Activated T-cell treated with anti-CD3 and anti-CD28 coated beads for 4 hours (primary cell): ENCODE measurements at regions not wholly inside any gene's neighbourhood (a gene's known extent, or its start where the extent isn't known, plus 50 kb on each side); places are given as distances from the start of the nearest gene placed in this dataset.
"Not testable (repeated sequence)": the region's sequence is repeated elsewhere in the genome, so short reads cannot be mapped to it uniquely, and the experiment has no call there.

Experiments
- DNase-seq: peaks from one replicate; pipeline ENCODE4 v3.0.0-alpha.2; 2020

DNA sequence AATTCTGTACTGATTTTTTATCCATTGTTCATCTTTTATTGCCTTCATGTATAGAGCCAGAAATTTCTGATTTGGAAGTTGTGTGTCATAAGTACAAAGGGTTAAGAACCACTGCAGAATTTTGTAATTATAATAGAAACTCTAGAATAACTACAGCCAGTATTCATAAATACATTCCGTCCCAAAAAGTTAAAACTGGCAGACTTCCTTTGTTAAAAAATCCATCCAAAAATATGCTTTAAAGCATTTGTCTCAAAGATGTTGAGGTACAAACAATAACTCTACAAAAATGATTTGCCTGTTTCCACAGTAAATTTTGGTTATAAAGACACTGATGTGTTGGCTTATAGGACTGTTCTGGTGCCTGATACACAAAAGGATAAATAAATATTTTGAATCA lies 436.6 kb downstream of the DTWD2 start:
- DNase-seq = no peak

DNA sequence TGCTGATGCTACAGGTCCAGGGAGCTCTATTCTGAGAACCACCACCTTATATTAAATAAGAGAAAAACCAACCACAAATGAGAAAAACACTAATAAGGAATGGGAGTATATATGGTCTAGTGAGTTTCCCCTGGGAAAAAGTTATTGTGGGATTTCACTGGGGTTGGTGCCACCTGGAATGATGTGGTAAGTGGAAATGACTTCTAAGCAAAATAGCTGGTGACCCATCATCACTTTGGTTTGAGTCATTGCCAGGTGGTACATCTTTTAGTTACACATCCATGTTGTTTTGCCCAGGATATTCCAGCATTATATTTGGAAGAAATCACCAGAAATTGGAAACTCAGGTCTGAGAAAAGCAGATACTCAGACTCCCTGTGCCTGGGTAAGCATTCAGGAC lies 437.3 kb downstream of the DTWD2 start:
- DNase-seq = no peak

DNA sequence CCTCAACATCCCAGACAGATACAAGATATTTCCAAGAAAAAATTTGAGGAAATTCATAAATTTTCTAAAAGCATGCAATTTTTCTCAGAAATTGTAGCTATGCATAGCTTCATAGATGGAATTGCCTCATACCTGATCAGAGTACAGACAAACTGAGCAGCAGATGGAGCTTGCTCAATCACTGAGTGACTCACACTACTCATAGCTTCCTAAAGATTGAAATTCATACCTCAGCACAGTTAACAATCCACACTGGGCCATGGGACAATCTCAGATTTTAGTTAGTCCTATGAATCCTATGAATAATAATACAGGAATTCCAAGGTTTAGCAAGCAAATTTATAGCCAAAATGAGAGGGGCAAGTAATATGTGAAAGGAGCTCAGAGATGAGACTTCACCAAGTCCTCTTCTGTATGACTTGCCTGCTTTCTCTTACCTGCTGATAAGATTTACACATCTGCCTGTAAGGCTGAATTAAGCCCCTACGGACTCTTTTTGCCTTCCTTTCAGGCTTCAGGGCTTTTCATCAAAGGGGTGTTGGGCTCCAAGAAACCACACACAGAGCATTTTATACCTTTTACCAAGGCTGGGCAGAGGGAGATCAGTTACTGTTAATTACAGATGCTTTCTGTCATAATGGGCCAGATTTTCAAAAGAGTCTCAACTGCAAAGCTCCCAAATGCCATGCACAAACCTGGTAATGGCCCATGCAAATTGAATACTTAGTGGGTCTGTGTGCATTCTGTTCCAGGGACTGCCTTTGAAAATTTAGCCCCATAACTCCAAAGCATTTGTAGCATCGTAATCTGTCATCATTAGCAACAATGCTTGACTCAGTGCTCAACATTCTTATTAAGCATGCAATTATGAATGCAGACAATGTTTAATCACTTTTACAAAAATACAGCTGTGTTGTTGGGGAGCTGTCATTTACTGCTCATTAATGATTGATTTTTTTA lies 439.3 kb downstream of the DTWD2 start:
- DNase-seq = no peak

DNA sequence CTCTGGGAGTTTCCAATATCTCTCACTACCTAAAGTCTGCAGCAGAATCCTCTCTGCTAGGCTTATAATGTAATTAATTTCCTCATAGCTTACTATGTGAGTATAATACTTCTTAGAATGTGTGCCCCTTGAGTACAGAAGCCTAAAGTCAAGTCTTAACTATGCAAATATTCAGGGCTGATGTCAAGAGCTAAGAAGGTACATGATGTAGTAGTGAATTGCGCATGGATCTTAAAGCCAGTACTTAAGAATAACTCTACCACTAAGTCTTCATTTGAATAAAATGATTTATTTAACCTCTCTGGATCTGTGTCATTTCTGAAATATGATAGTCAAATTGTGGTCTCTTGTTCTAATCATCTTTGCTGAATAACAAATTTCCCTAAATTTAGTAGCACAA lies 442.9 kb downstream of the DTWD2 start:
- DNase-seq = no peak

DNA sequence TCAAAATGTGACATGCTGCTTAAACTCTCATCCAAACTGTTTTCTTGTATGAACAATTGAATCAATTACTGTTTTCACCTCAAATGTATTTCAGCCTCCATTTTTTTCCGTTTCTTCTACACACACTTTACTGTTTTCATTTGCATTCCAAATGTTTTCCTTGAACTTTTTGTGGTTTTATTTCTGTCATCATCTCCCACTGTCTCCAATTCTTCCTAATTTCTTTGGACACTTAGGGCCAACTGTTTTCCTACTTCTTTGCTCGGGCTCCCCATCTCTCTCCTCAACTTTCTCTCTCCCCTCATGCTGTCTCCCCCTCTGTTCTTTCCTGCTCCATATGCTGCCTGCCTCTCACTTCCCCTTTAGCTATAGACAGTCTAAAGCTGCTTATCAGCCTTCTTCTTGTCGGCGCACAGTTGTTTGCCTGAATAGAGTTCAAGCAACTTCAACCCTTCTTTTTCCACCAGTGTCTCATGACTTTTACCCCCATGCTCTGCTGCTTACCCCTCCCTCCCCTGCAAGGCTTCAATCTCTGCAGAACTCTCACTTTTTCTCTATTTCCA lies 443.4 kb downstream of the DTWD2 start:
- DNase-seq = no peak

- DNase-seq = no peak
Measured at GRCh38 chr5:118533923-118534322, 454.4 kb downstream of the DTWD2 start.

DNA sequence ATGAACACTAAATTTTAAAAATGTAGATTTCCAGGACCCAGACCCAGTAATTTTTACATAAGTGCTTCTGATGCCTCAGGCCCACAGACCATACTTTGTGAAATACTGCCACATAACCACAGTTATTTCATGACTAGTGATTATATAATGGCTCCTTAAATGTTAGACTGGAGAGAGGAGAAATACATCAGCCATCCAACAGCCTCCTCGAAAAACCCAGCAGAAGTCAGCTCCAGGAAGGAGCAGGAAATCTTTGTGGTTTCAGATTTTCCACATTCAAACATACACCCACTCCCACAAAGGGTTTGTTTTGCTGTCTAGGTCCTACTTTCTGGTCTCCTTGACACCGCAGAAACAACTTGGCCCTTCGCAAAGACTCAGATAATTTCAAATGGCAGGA lies 455.2 kb downstream of the DTWD2 start:
- DNase-seq = no peak

DNA sequence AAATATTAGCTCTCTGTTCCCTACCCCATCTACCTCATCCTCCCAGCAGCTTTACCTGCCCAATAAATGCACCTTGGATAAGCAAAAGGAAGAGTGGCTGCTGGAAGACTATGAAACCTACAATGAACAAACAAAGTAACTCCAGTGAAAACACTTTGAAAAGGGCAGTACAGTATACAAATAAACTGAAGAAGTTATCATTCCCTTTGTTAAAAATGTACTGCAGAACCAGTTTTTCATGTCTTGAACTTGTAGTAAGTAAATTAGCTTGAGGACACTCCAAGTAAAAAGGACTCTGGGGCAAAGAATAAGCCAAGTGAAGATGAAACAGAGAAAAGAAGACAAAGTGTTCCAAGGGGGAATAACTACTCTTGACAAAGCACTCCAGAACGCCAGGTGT lies 457.1 kb downstream of the DTWD2 start:
- DNase-seq = no peak

GRCh38 chr5:118529361-118530144 lies 458.8 kb downstream of the DTWD2 start:
- DNase-seq = no peak

DNA sequence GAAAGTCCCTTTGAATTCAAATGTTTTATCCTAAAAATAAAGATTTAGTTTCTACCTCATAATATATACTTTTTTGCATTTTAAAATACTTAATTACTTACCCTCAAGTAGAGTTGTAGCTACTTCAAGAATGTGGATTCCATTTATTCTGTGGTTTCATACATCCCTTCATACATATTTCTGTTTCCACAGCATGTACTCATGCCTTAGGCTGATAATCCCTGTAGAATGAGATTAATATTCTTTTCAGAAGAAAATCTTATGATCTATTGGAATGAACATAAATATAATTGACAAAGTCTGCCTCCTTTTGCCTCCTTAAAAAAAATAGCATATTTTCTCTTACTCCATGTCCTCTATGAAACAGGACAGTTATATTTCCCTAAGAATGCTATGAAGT lies 465.7 kb downstream of the DTWD2 start:
- no peak for DNase-seq

DNA sequence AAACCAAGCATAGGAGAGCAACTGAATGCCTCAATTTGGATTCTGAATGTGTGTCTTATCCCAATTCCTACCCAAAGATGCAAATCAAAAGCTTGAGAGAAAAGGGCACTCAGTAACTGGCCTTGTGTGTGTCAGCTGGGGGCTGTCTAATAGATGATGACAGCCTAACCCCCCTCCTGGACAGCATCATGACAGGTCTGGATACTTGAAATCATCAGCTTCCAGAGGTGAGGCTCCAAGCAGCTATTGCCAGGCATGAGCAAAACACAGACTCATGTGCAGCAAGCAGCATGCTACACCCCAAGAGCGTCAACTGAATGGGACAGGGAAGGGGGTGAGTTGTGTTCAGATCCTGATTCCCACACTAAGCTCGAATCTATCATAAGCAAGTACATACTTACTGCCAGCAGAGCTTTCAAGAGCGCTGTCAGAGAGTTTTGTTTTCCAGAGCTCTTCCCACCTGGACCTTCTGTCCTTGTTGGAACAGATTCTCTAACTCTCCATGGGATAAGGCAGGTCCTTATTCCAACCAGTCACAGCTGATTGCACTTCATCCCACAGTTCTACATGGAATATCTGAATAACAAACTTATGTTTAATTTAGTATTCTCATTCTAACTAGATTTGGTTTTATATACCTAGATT lies 467.5 kb downstream of the DTWD2 start:
- no peak for DNase-seq

DNA sequence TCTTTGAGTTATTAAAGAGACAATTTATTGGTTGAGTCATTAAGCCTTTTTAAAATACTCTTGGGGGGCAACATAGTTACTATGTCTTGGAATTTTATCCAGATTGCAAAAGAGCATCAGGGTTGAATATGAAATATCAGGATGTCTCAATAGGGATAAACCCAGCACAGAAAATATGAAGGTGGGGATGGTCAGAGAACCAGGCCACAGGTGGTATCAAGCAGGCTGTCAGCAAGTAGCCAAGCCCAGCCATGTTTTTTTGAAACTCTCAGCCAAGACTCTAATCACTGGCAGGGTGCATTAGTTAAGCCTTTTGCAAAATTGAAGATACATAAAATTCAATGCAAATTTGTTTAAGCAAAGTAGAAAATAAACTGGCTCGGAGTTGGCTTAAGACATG lies 468.9 kb downstream of the DTWD2 start:
- DNase-seq = no peak

DNA sequence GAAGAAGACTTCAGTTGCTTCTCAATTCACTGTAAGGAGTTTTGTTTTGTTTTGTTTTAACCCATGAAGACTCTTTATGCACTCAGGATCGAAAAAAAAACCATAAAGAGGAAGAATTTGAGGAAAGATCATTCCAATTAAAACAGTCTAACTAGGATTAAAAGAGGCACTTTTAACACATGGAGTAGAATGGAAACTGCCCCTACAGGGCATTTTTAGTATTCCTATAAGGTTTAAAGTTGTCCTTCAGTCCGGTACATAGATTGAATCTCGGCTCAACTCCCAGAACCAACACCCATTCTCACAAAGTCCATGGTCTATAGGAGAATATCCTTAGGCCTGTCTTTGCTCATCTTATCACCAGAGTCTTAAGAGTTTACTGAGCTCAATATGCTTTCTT lies 469.6 kb downstream of the DTWD2 start:
- no peak for DNase-seq

GRCh38 chr5:118511846-118512245 lies 476.5 kb downstream of the DTWD2 start:
- DNase-seq = no peak

GRCh38 chr5:118506217-118506852 lies 482.0 kb downstream of the DTWD2 start:
- no peak for DNase-seq

- DNase-seq = not testable (repeated sequence)
Measured at GRCh38 chr5:118502232-118502631, 486.1 kb downstream of the DTWD2 start.

- DNase-seq = no peak
Measured at GRCh38 chr5:118491351-118491750, 497.0 kb downstream of the DTWD2 start.

GRCh38 chr5:118486647-118487225 lies 501.6 kb downstream of the DTWD2 start:
- no peak for DNase-seq

- DNase-seq = no peak
Measured at GRCh38 chr5:118479285-118479684, 509.1 kb downstream of the DTWD2 start.

- no peak for DNase-seq
Measured at GRCh38 chr5:118478852-118479251, 509.5 kb downstream of the DTWD2 start.

DNA sequence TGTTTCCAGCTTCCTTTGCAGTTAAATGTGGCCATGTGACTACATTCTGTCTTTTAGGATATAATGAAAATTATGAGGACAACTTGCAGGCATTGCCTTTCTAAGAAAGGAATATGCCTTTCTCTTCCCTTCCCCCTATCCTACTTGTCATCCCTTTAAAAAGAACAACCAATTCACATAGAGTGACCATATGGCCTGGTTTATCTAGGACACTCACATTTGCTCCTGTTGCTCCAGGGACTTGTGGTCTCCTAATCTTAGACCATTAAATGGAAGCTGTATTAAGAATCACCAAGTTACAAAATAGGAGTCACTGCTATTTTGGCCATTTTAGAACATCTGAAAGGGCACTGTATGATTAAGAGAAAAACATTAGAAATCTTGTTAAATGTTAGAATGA lies 520.3 kb downstream of the DTWD2 start:
- no peak for DNase-seq

GRCh38 chr5:118467103-118467502 lies 521.2 kb downstream of the DTWD2 start:
- DNase-seq = no peak
